Astrocyte (in vitro differentiated cells and primary cell): ENCODE measurements at regions not wholly inside any gene's neighbourhood (a gene's known extent, or its start where the extent isn't known, plus 50 kb on each side); places are given as distances from the start of the nearest gene placed in this dataset.

Experiments
- CTCF ChIP-seq: IDR thresholded peaks from 2 replicates; pipeline ENCODE4 v1.5.1; 2011; ENCODE audit warnings: low read depth, mild to moderate bottlenecking, inconsistent platforms, low read length, moderate library complexity; ENCODE audit not compliant: insufficient read depth
- EZH2 ChIP-seq: IDR thresholded peaks from 2 replicates; pipeline ENCODE4 v1.6.1; 2012; ENCODE audit warnings: mild to moderate bottlenecking, low read length, inconsistent platforms; ENCODE audit not compliant: insufficient read depth

- TF ChIP-seq CTCF = no peak
- TF ChIP-seq EZH2 = no peak
These were observed 98.9 kb upstream of the NANOS1 start for GRCh38 chr10:118930614-118931013.
